ENCODE measurements at regions not wholly inside any gene's neighbourhood (a gene's known extent, or its start where the extent isn't known, plus 50 kb on each side); places are given as distances from the start of the nearest gene placed in this dataset.

GRCh38 chrX:12032082-12032481 is 106.2 kb upstream of the FRMPD4 start:
- TF ChIP-seq POLR2A (IDR thresholded peaks at IDR 0.05) (no peak), CTCF (IDR thresholded peaks at IDR 0.05) (no peak)

Measured in thyroid gland (tissue), 4 donors.